ENCODE measurements at regions not wholly inside any gene's neighbourhood (a gene's known extent, or its start where the extent isn't known, plus 50 kb on each side); places are given as distances from the start of the nearest gene placed in this dataset.

DNA sequence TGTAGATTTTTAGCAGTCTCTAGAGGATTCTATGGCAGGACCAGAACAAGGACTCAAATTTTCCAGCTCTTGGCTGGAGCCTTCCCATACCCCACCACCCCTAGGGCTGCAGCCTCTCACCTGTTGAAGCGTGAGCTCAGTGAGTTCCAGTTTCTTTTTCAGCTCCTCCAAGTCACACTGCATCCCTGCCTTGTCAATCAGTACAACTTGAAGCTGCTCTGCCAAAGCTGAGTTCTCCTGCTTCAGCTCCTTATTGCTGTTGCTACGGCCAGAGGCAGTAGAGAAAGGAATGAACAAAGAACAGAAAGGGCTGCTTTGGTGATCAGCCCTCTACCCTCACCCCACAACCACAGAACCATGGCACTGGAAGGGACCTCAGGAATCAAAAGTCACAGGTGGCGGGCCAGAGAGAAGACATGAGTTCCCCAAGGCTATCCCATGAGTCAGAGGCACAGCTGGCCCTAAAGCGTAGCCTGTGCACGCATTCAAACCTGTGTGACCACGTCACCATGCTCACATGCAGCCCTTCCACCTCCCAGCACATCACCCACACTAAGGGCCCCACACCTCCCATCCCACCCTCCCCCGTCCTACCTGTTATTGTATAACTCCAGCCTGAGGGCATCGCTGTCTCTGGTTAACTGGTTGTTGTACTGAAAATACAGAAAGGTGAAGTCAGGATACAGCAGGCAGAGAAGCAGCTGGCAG is 83.3 kb upstream of the C2CD4B start:
- Histone ChIP-seq H3K9ac (ENCODE audit: insufficient read depth, low read length) (no peak overlapping the region), H3K79me2 (ENCODE audit: control insufficient read depth, insufficient read depth, low read length) (no peaks in the 10 kb centered on the region), H3K9me3 (ENCODE audit: control insufficient read depth, insufficient read depth, low read depth, low read length) (no peaks in the 10 kb centered on the region), H3K4me3 (replicated peaks in 1 of 4; ENCODE audit: control extremely low read depth in 1 of 4, insufficient read depth in 1 of 4, low read depth in 3 of 4, low read length in 4 of 4) (no peak overlapping the region), H2AFZ (ENCODE audit: low read length) (no peak overlapping the region), H3K27ac (ENCODE audit: insufficient read depth, low read length) (no peak overlapping the region), H3K4me1 (ENCODE audit: control insufficient read depth, extremely low read depth, insufficient read depth, low read length) (no peaks in the 10 kb centered on the region), H3K4me2 (ENCODE audit: extremely low read depth, insufficient read depth, low read length) (no peak overlapping the region), H3K36me3 (ENCODE audit: control insufficient read depth, insufficient read depth, low read length) (no peaks in the 10 kb centered on the region), H3K27me3 (ENCODE audit: control insufficient read depth, insufficient read depth, low read length) (no peaks in the 10 kb centered on the region), H4K20me1 (ENCODE audit: control insufficient read depth, extremely low read depth, insufficient read depth, low read length) (no peaks in the 10 kb centered on the region)
- TF ChIP-seq, protein P1, sequence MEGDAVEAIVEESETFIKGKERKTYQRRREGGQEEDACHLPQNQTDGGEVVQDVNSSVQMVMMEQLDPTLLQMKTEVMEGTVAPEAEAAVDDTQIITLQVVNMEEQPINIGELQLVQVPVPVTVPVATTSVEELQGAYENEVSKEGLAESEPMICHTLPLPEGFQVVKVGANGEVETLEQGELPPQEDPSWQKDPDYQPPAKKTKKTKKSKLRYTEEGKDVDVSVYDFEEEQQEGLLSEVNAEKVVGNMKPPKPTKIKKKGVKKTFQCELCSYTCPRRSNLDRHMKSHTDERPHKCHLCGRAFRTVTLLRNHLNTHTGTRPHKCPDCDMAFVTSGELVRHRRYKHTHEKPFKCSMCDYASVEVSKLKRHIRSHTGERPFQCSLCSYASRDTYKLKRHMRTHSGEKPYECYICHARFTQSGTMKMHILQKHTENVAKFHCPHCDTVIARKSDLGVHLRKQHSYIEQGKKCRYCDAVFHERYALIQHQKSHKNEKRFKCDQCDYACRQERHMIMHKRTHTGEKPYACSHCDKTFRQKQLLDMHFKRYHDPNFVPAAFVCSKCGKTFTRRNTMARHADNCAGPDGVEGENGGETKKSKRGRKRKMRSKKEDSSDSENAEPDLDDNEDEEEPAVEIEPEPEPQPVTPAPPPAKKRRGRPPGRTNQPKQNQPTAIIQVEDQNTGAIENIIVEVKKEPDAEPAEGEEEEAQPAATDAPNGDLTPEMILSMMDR (conservative IDR thresholded peaks at IDR 0.05 in 1 of 2, IDR thresholded peaks at IDR 0.05 in 1 of 2; ENCODE audit: low read depth in 1 of 2, low read length in 2 of 2): no peak
- TF ChIP-seq EZH2 (IDR thresholded peaks at IDR 0.05; ENCODE audit: low read length, missing control alignments): no peak
- DNase-seq (ENCODE audit: low read depth in 2 of 2): no peak

DNA sequence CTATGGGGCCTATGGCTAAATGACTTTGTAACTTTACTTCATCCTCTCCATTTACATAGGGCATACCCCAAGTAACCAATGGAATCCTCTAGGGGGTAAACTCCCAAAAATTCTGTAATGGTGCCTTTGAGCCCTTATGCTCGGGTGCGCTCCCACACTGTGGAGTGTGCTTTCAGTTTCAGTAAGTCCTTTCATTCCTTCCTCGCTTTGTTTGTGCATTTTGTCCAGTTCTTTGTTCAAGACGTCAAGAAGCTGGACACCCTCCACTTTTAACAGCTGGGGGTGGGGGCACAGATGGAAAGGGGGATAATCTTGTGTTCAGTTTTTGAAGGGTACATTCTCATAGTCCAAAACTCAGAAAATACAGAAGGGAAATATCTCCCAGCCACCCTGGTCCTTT is 84.4 kb upstream of the C2CD4B start:
- no peak overlapping the region for H3K27ac ChIP-seq (ENCODE audit: insufficient read depth, low read length)
- no peak overlapping the region for H3K4me3 ChIP-seq (replicated peaks in 1 of 4; ENCODE audit: control extremely low read depth in 1 of 4, insufficient read depth in 1 of 4, low read depth in 3 of 4, low read length in 4 of 4)
- no peaks in the 10 kb centered on the region for H3K27me3 ChIP-seq (ENCODE audit: control insufficient read depth, insufficient read depth, low read length)
- no peaks in the 10 kb centered on the region for H3K36me3 ChIP-seq (ENCODE audit: control insufficient read depth, insufficient read depth, low read length)
- H3K4me1 ChIP-seq (ENCODE audit: control insufficient read depth, extremely low read depth, insufficient read depth, low read length): no peaks in the 10 kb centered on the region
- TF ChIP-seq EZH2 (IDR thresholded peaks at IDR 0.05; ENCODE audit: low read length, missing control alignments): no peak
- TF ChIP-seq, protein P1 (conservative IDR thresholded peaks at IDR 0.05 in 1 of 2, IDR thresholded peaks at IDR 0.05 in 1 of 2; ENCODE audit: low read depth in 1 of 2, low read length in 2 of 2): no peak
- H3K4me2 ChIP-seq (ENCODE audit: extremely low read depth, insufficient read depth, low read length): no peak overlapping the region
- H2AFZ ChIP-seq (ENCODE audit: low read length): no peak overlapping the region
- H3K79me2 ChIP-seq (ENCODE audit: control insufficient read depth, insufficient read depth, low read length): no peaks in the 10 kb centered on the region
- H4K20me1 ChIP-seq (ENCODE audit: control insufficient read depth, extremely low read depth, insufficient read depth, low read length): no peaks in the 10 kb centered on the region
- DNase-seq (ENCODE audit: low read depth in 2 of 2): no peak
- H3K9me3 ChIP-seq (ENCODE audit: control insufficient read depth, insufficient read depth, low read depth, low read length): no peaks in the 10 kb centered on the region
- no peak overlapping the region for H3K9ac ChIP-seq (ENCODE audit: insufficient read depth, low read length)

DNA sequence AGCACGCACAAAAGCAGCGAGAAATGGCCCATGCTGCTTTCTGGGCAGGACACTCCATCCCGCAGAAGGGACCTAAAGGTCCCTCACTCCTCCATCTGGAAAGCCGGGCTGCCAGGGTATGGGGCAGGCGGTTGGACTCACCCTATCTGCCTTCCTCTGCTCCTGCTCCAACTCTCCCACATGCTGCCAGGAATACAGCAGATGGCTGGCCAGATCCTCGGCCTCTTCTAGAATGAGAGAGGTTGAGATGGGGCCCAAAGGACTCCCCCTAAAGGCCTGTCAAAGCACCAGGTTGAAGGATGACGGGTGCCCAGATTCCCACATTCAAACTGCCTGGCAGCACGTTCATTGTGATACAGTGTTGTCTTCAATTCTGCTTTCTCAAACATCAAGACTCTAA is 85.1 kb upstream of the C2CD4B start:
- Histone ChIP-seq H3K36me3 (ENCODE audit: control insufficient read depth, insufficient read depth, low read length) (no peaks in the 10 kb centered on the region), H3K79me2 (ENCODE audit: control insufficient read depth, insufficient read depth, low read length) (no peaks in the 10 kb centered on the region), H3K9ac (ENCODE audit: insufficient read depth, low read length) (no peak overlapping the region), H3K27me3 (ENCODE audit: control insufficient read depth, insufficient read depth, low read length) (no peaks in the 10 kb centered on the region), H2AFZ (ENCODE audit: low read length) (no peak overlapping the region), H3K4me3 (replicated peaks in 1 of 4; ENCODE audit: control extremely low read depth in 1 of 4, insufficient read depth in 1 of 4, low read depth in 3 of 4, low read length in 4 of 4) (no peak overlapping the region), H3K4me1 (ENCODE audit: control insufficient read depth, extremely low read depth, insufficient read depth, low read length) (no peaks in the 10 kb centered on the region), H4K20me1 (ENCODE audit: control insufficient read depth, extremely low read depth, insufficient read depth, low read length) (no peaks in the 10 kb centered on the region), H3K4me2 (ENCODE audit: extremely low read depth, insufficient read depth, low read length) (no peak overlapping the region), H3K27ac (ENCODE audit: insufficient read depth, low read length) (no peak overlapping the region), H3K9me3 (ENCODE audit: control insufficient read depth, insufficient read depth, low read depth, low read length) (no peaks in the 10 kb centered on the region)
- no peak for TF ChIP-seq EZH2 (IDR thresholded peaks at IDR 0.05; ENCODE audit: low read length, missing control alignments)
- TF ChIP-seq, protein P1 (conservative IDR thresholded peaks at IDR 0.05 in 1 of 2, IDR thresholded peaks at IDR 0.05 in 1 of 2; ENCODE audit: low read depth in 1 of 2, low read length in 2 of 2): no peak
- no peak for DNase-seq (ENCODE audit: low read depth in 2 of 2)

All from fibroblast of lung (primary cell).